DND-41 (cell line): ENCODE measurements at regions not wholly inside any gene's neighbourhood (a gene's known extent, or its start where the extent isn't known, plus 50 kb on each side); places are given as distances from the start of the nearest gene placed in this dataset.
"Not testable (repeated sequence)": the region's sequence is repeated elsewhere in the genome, so short reads cannot be mapped to it uniquely, and the experiment has no call there.

Experiments
- ATAC-seq: fragments of 200-7000 bp; cut with Tn5 transposase; 3 replicates; pipeline ENCODE4 v1.9.1; 2021; ENCODE audit warnings: low read depth; ENCODE audit not compliant: insufficient read depth
- DNase-seq: peaks from one replicate; pipeline ENCODE4 v3.0.0-alpha.2; 2020
- H2AFZ ChIP-seq: 2 replicates; pipeline ENCODE4 v1.6.0; 2012; ENCODE audit warnings: low read depth, low read length
- H3K27ac ChIP-seq: 2 replicates; pipeline ENCODE4 v1.5.1; 2012; ENCODE audit warnings: low read length, inconsistent platforms
- H3K27me3 ChIP-seq: fragments of 200-600 bp; sonication (generic); 2 replicates; pipeline ENCODE4 v1.6.0; 2012; ENCODE audit warnings: low read length, mild to moderate bottlenecking, inconsistent platforms; ENCODE audit not compliant: insufficient read depth, poor library complexity
- H3K36me3 ChIP-seq: 2 replicates; pipeline ENCODE4 v1.5.1; 2012; ENCODE audit warnings: low read length, inconsistent platforms; ENCODE audit not compliant: insufficient read depth
- H3K4me1 ChIP-seq: 2 replicates; pipeline ENCODE4 v1.5.1; 2012; ENCODE audit warnings: mild to moderate bottlenecking, low read length; ENCODE audit not compliant: insufficient read depth
- H3K4me2 ChIP-seq: 2 replicates; pipeline ENCODE4 v1.6.0; 2012; ENCODE audit warnings: mild to moderate bottlenecking, moderate library complexity, low read length, inconsistent platforms; ENCODE audit not compliant: insufficient read depth
- H3K4me3 ChIP-seq, 2 experiments: fragments of 200-600 bp in 1 of 2; shearing (Covaris generic) in 1 of 2; 2 replicates each; pipeline ENCODE4 v1.5.1; 2012 to 2016; ENCODE audit warnings: inconsistent platforms in 2 of 2, low read length in 2 of 2, mild to moderate bottlenecking in 2 of 2, low read depth in 1 of 2, moderate library complexity in 1 of 2
- H3K79me2 ChIP-seq: 2 replicates; pipeline ENCODE4 v1.6.0; 2012; ENCODE audit warnings: low read length, inconsistent platforms; ENCODE audit not compliant: insufficient read depth
- H3K9ac ChIP-seq: 2 replicates; pipeline ENCODE4 v1.6.0; 2012; ENCODE audit warnings: low read depth, mild to moderate bottlenecking, inconsistent platforms, low read length, moderate library complexity
- H3K9me3 ChIP-seq: 2 replicates; pipeline ENCODE4 v1.5.1; 2012; ENCODE audit warnings: low read length, moderate library complexity, mild to moderate bottlenecking, inconsistent platforms; ENCODE audit not compliant: insufficient read depth, severe bottlenecking
- H4K20me1 ChIP-seq: 2 replicates; pipeline ENCODE4 v1.6.0; 2012; ENCODE audit warnings: low read length; ENCODE audit not compliant: insufficient read depth
- EZH2 ChIP-seq: IDR thresholded peaks from 3 replicates; pipeline ENCODE4 v1.6.1; 2012; ENCODE audit warnings: borderline replicate concordance, low read depth, mild to moderate bottlenecking, moderate library complexity, low read length, inconsistent platforms; ENCODE audit not compliant: severe bottlenecking
- TF ChIP-seq, protein P1 (sequence below): IDR thresholded peaks from 2 replicates; pipeline ENCODE4 v1.5.1; 2012; ENCODE audit warnings: borderline replicate concordance, low read length, moderate library complexity, mild to moderate bottlenecking; ENCODE audit not compliant: poor library complexity, severe bottlenecking; ENCODE audit errors: extremely low read depth

DNA sequence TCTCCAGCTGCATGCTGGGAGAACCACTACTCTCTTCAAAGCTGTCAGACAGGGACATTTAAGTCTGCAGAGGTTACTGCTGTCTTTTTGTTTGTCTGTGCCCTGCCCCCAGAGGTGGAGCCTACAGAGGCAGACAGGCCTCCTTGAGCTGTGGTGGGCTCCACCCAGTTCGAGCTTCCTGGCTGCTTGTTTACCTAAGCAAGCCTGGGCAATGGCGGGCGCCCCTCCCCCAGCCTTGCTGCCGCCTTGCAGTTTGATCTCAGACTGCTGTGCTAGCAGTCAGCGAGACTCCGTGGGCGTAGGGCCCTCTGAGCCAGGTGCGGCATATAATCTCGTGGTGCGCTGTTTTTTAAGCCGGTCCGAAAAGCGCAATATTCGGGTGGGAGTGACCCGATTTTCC, 215.0 kb downstream of the STIM2 start:
- ATAC-seq, H3K36me3 ChIP-seq, H3K4me1 ChIP-seq, H4K20me1 ChIP-seq, H3K27ac ChIP-seq, H3K9ac ChIP-seq, H3K4me2 ChIP-seq, H2AFZ ChIP-seq, DNase-seq, H3K79me2 ChIP-seq, H3K4me3 ChIP-seq, H3K9me3 ChIP-seq, H3K27me3 ChIP-seq: not testable (repeated sequence)

DNA sequence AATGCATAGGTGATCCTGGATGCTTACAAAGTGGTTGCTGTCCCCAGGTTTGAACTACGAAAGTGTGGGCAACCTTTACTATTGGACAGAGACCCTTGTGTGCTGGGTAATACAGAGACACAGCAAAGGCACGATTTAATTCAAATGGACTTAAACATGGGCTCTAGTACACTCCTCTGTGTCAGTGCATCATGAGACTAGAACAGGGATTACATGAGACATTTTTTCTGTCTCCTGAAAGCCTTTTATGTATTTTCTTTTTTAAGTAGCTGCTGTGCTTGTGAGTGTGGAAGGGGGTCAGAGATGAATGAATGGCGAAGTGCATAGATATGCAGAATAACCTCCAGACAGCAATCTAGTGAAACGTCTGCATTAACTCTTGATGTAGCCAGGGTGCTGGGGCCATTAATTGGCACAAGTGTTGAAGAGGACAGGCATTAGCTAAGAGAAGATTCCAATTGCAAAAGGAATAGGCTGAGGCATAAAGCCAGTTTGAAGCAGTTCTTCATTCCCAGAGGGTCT, 218.4 kb downstream of the STIM2 start:
- no peaks in the 10 kb centered on the region for H3K4me1 ChIP-seq
- H4K20me1 ChIP-seq, result no peaks in the 10 kb centered on the region
- ATAC-seq (no peak), DNase-seq (no peak)
- no peak overlapping the region for H3K4me2 ChIP-seq
- TF ChIP-seq, protein P1, sequence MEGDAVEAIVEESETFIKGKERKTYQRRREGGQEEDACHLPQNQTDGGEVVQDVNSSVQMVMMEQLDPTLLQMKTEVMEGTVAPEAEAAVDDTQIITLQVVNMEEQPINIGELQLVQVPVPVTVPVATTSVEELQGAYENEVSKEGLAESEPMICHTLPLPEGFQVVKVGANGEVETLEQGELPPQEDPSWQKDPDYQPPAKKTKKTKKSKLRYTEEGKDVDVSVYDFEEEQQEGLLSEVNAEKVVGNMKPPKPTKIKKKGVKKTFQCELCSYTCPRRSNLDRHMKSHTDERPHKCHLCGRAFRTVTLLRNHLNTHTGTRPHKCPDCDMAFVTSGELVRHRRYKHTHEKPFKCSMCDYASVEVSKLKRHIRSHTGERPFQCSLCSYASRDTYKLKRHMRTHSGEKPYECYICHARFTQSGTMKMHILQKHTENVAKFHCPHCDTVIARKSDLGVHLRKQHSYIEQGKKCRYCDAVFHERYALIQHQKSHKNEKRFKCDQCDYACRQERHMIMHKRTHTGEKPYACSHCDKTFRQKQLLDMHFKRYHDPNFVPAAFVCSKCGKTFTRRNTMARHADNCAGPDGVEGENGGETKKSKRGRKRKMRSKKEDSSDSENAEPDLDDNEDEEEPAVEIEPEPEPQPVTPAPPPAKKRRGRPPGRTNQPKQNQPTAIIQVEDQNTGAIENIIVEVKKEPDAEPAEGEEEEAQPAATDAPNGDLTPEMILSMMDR, result no peak
- TF ChIP-seq EZH2, result no peak
- H3K9me3 ChIP-seq, result no peaks in the 10 kb centered on the region
- no peak overlapping the region for H3K9ac ChIP-seq
- no peak overlapping the region for H3K4me3 ChIP-seq
- no peak overlapping the region for H2AFZ ChIP-seq
- H3K27ac ChIP-seq, result no peak overlapping the region
- H3K79me2 ChIP-seq, result no peaks in the 10 kb centered on the region
- H3K27me3 ChIP-seq, result no peaks in the 10 kb centered on the region
- no peaks in the 10 kb centered on the region for H3K36me3 ChIP-seq

DNA sequence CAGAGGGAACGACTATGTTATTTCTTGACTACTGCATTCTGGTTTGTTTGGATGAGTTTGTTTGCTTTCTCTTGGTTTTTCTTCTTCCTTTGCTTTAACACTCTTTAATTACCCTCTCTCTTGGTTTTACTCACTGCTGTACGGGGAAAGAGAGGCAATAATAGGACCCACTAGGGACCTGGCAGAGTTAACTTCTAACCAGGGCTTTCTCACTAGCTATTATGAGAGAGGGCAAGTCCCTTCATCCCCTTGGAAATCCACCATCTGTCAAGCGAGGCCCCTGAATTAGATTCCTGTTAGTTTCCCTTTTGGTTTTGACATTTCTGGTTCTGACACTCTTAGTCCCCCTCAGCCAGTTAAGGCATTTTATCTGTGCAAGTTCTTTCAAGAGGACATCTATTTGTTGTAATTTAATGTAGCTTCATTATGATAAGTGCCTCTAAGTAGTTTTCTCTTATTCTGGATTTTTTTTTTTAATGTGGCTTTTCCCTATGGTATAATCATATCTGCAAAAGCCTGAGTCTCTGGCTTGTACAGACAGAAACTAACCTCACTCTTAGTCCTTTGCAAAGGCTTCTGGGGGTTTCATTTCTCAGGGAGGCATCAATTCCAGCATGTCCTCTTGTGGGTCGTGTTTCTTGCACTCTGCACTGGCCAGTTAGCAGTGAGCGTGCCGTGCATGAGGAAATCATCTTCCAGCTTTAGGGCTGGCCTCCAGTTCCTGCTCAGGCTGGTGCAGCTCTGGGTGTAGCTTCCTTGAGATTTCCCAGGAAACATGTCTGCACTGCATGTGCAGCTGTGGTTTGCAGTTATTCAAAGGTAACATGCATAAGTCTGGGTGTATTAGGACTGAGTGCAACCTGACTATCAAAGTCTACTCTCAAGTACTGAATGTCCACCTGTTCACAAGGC, 221.3 kb downstream of the STIM2 start:
- no peak overlapping the region for H2AFZ ChIP-seq
- no peaks in the 10 kb centered on the region for H3K9me3 ChIP-seq
- ATAC-seq (no peak), DNase-seq (no peak)
- no peak for TF ChIP-seq EZH2
- TF ChIP-seq, protein P1, result no peak
- no peak overlapping the region for H3K4me2 ChIP-seq
- H3K9ac ChIP-seq, result no peak overlapping the region
- no peaks in the 10 kb centered on the region for H3K27me3 ChIP-seq
- no peaks in the 10 kb centered on the region for H3K4me1 ChIP-seq
- H3K4me3 ChIP-seq, result no peak overlapping the region
- no peaks in the 10 kb centered on the region for H3K79me2 ChIP-seq
- no peaks in the 10 kb centered on the region for H3K36me3 ChIP-seq
- no peak overlapping the region for H3K27ac ChIP-seq
- no peaks in the 10 kb centered on the region for H4K20me1 ChIP-seq

DNA sequence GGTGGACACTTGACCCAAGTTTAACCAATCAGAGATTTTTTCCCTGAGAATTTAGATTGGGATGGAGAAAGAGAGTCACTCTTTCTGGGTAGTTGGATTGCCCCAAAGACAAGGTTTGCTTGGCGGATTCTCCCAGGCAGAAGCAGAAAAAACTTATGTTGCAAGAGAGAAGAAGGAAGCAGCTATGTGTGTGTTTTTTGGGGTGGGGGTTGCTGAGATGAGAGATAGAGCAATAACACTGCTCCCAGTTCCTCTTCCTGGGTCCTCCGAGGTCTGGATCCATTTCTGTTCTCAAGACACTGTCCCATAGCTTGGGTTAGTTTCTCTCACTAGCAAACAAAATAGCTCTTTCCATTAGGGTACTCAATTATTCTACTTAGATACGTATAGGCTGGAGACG, 222.1 kb downstream of the STIM2 start:
- DNase-seq, result no peak
- Histone ChIP-seq H3K36me3 (no peaks in the 10 kb centered on the region), H3K9ac (no peak overlapping the region), H3K4me1 (no peaks in the 10 kb centered on the region), H2AFZ (no peak overlapping the region), H3K4me2 (no peak overlapping the region), H3K79me2 (no peaks in the 10 kb centered on the region), H3K27me3 (no peaks in the 10 kb centered on the region), H3K9me3 (no peaks in the 10 kb centered on the region), H3K4me3 (no peak overlapping the region), H4K20me1 (no peaks in the 10 kb centered on the region), H3K27ac (no peak overlapping the region)
- no peak for TF ChIP-seq EZH2
- TF ChIP-seq, protein P1, result no peak
- ATAC-seq, result no peak
